HFFc6 (cell line): ENCODE measurements at regions not wholly inside any gene's neighbourhood (a gene's known extent, or its start where the extent isn't known, plus 50 kb on each side); places are given as distances from the start of the nearest gene placed in this dataset.
"Not testable (repeated sequence)": the region's sequence is repeated elsewhere in the genome, so short reads cannot be mapped to it uniquely, and the experiment has no call there.

ENCODE experiments used
- DNase-seq: peaks from one replicate; pipeline ENCODE4 v3.0.0-alpha.2; 2018
- H3K27ac Mint-ChIP-seq: 2 replicates; pipeline ENCODE4 v1.8.0; 2020; ENCODE audit warnings: mild to moderate bottlenecking, mixed read lengths
- H3K27me3 Mint-ChIP-seq: 2 replicates; pipeline ENCODE4 v1.8.0; 2021; ENCODE audit warnings: mild to moderate bottlenecking, moderate library complexity, mixed read lengths; ENCODE audit not compliant: insufficient read depth
- H3K36me3 Mint-ChIP-seq: 2 replicates; pipeline ENCODE4 v1.8.0; 2021; ENCODE audit warnings: low read depth, mixed read lengths
- H3K4me1 Mint-ChIP-seq: 2 replicates; pipeline ENCODE4 v1.8.0; 2020; ENCODE audit warnings: low read depth, mixed read lengths
- H3K4me3 Mint-ChIP-seq: 2 replicates; pipeline ENCODE4 v1.8.0; 2020; ENCODE audit warnings: mild to moderate bottlenecking, moderate library complexity, mixed read lengths
- H3K9me3 Mint-ChIP-seq: 2 replicates; pipeline ENCODE4 v1.8.0; 2020; ENCODE audit warnings: mild to moderate bottlenecking, mixed read lengths
- TF ChIP-seq, protein P1 (sequence below): fragments of 200-600 bp; sonication (generic); IDR thresholded peaks from 2 replicates; pipeline ENCODE4 v1.5.0; 2021; ENCODE audit warnings: antibody characterized with exemption, mild to moderate bottlenecking

DNA sequence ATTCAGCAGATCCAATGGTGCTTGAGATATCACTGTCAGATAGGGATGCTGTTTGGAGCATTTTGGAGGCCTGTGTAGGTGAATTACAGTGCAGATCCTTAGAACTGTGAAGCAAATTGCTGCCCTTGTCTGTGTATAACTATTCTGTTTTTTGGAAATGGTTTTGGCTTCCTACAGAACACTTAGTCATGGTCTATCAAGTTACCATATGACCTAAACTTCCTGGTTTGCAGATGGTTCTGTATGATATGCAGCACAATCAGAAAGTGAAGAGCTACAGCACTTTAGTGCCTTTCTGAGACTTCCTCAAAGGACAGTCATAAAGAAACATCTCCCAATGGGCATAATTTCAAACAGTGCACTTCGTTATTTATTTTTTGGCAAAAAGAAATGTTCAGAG lies 688.6 kb downstream of the SH3BGRL start:
- H3K27ac Mint-ChIP-seq = no peak overlapping the region
- H3K4me1 Mint-ChIP-seq = no peaks in the 10 kb centered on the region

DNA sequence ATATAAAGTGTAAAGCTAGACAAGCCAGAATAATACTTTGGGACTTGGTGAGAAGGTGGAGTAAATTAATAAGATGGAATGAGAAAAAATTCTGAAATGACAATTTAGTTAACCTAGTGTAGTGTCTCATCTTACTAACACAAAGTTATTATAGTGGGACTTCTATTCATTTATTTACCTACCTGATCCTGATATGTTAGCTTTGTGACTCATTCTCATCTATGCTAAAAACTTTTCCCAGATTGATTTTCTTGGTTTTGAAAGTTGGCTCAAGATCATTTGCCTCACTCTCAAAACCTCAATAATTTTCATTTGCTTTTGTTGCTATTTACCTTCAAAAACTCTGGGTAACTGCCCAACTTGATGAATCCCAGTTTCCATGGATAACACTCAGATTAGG lies 698.6 kb downstream of the SH3BGRL start:
- Mint-ChIP-seq H3K27me3 (no peaks in the 10 kb centered on the region), H3K9me3 (peaks cover 3% of the 10 kb centered on the region; the same call in 1 of the 2 replicates), H3K36me3 (no peaks in the 10 kb centered on the region), H3K4me1 (no peaks in the 10 kb centered on the region), H3K27ac (no peak overlapping the region), H3K4me3 (no peak overlapping the region)
- TF ChIP-seq, protein P1, sequence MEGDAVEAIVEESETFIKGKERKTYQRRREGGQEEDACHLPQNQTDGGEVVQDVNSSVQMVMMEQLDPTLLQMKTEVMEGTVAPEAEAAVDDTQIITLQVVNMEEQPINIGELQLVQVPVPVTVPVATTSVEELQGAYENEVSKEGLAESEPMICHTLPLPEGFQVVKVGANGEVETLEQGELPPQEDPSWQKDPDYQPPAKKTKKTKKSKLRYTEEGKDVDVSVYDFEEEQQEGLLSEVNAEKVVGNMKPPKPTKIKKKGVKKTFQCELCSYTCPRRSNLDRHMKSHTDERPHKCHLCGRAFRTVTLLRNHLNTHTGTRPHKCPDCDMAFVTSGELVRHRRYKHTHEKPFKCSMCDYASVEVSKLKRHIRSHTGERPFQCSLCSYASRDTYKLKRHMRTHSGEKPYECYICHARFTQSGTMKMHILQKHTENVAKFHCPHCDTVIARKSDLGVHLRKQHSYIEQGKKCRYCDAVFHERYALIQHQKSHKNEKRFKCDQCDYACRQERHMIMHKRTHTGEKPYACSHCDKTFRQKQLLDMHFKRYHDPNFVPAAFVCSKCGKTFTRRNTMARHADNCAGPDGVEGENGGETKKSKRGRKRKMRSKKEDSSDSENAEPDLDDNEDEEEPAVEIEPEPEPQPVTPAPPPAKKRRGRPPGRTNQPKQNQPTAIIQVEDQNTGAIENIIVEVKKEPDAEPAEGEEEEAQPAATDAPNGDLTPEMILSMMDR = no peak
- no peak for DNase-seq

More for the DNA sequence above, 688.6 kb downstream of the SH3BGRL start:
- H3K36me3 Mint-ChIP-seq = no peaks in the 10 kb centered on the region
- no peak for DNase-seq
- H3K27me3 Mint-ChIP-seq = no peaks in the 10 kb centered on the region
- TF ChIP-seq, protein P1 = no peak
- no peak overlapping the region for H3K4me3 Mint-ChIP-seq
- peaks cover 12% of the 10 kb centered on the region; the same call in 1 of the 2 replicates for H3K9me3 Mint-ChIP-seq

DNA sequence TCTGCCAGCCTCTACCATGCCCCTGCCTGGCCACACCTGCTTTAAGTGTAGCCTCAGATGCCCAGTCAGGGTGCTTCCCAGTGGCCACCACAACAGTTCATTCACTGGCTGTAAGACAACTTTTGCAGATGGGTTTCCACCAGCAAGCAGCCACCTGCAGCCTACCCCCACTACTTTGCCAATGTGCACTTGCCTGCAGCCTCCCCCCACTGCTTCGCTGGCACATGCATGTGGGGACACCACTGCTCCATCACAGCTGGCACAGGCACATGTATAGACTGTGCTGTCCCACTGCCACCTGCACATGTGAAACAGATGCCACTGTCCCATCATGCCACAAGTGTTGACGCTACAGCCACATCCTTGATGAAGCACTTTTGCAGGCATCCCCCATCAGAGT lies 723.9 kb downstream of the SH3BGRL start:
- no peaks in the 10 kb centered on the region for H3K4me1 Mint-ChIP-seq
- H3K9me3 Mint-ChIP-seq = peaks cover 5% of the 10 kb centered on the region; the same call in 1 of the 2 replicates
- H3K4me3 Mint-ChIP-seq = no peak overlapping the region

DNA sequence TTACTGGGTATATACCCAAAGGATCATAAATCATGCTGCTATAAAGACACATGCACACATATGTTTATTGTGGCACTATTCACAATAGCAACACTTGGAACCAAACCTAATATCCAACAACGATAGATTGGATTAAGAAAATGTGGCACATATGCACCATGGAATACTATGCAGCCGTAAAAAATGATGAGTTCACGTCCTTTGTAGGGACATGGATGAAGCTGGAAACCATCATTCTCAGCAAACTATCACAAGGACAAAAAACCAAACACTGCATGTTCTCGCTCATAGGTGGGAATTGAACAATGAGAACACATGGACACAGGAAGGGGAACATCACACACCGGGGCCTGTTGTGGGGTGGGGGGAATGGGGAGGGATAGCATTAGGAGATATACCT lies 744.0 kb downstream of the SH3BGRL start:
- H3K4me3 Mint-ChIP-seq, H3K27ac Mint-ChIP-seq: not testable (repeated sequence)

More for the DNA sequence above, 723.9 kb downstream of the SH3BGRL start:
- TF ChIP-seq, protein P1 = no peak
- H3K27ac Mint-ChIP-seq = no peak overlapping the region
- no peaks in the 10 kb centered on the region for H3K36me3 Mint-ChIP-seq
- no peaks in the 10 kb centered on the region for H3K27me3 Mint-ChIP-seq
- no peak for DNase-seq

DNA sequence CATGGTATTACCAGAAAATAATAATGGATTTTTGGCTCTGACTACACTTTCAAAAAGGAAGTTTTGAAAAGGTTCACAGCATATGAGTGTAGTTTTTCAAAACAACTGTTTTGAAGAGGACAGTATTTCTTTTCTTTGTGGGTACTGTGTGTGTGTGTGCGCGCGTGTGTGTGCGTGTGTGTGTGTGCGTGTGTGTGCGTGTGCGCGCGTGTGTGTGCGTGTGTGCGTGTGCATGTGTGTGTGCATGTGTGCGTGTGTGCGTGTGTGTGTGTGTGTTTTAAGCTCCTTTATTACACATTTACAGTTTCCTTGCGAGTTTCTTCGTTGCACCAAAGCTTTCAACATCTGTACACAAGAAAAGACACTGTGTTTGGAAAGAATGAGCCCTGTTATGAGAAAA lies 755.4 kb downstream of the SH3BGRL start:
- Mint-ChIP-seq H3K27me3 (no peaks in the 10 kb centered on the region), H3K36me3 (no peaks in the 10 kb centered on the region), H3K27ac (no peak overlapping the region), H3K4me1 (no peaks in the 10 kb centered on the region), H3K4me3 (no peak overlapping the region), H3K9me3 (no peaks in the 10 kb centered on the region)
- TF ChIP-seq, protein P1 = no peak
- no peak for DNase-seq

More for the DNA sequence above, 744.0 kb downstream of the SH3BGRL start:
- not testable (repeated sequence) for DNase-seq, H3K4me1 Mint-ChIP-seq, H3K36me3 Mint-ChIP-seq, H3K27me3 Mint-ChIP-seq
- peaks cover 13% of the 10 kb centered on the region for H3K9me3 Mint-ChIP-seq

DNA sequence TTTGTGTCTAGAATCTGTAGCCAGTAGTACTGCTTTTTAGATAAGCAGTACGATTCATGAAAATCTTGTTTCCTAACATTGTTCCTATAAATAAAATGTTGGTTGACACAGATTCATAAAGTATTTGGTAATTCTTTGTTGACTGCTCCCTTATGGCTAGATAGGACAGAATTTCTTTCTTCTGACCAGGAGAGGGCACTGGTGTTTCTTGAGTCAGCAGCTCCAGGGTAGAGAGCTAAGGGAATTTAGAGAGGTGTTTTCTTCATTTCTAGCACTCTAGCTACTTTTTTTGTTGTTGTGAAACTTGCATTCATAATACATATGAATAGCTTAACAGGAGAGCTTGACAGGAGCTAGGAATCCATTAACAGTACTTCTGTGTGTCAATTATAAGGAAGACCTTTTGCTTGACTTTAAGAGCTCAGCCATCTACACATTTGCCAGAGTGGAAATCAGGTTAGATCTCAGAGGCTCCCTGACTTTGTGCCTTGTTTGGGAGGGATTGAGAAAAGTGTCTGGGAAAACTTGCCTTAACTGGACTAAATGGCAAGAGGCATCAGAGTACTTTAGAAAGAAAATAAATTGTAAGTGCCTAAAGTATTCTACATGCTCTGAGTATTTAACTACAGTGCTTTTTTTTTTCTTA lies 756.1 kb downstream of the SH3BGRL start:
- TF ChIP-seq, protein P1 = no peak
- no peak for DNase-seq
- Mint-ChIP-seq H3K9me3 (no peaks in the 10 kb centered on the region), H3K27ac (no peak overlapping the region), H3K27me3 (no peaks in the 10 kb centered on the region), H3K4me1 (no peaks in the 10 kb centered on the region), H3K36me3 (no peaks in the 10 kb centered on the region), H3K4me3 (no peak overlapping the region)
